Stimulated activated CD8-positive, alpha-beta memory T cell treated with anti-CD3 and anti-CD28 coated beads, Interleukin-15, amount 100 ng/mL, for 4 hours (primary cell): ENCODE measurements at regions not wholly inside any gene's neighbourhood (a gene's known extent, or its start where the extent isn't known, plus 50 kb on each side); places are given as distances from the start of the nearest gene placed in this dataset.

Experiments
- DNase-seq, 2 donors: peaks; one replicate each; pipeline ENCODE4 v3.0.0-alpha.2; 2020; ENCODE audit warnings: low read depth in 2 of 2

DNA sequence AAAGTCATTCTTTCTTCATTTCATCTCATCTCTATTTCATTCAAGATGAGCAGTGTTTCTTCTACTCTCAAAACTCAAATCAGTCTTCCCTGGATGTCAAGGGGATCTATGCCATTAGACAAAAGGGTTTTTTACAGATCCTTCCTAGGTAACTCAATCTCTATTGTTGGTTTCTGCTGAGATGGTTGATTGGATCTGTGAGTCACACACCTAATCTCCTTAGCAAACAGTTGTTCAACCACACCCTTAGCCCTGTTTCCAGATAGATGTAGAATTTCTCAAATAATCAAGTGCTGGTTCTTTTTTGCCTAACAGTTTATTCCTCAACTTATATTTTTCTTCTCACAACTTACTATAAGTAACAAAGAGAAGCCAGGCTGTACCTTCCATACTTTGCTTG, 200.5 kb downstream of the KDR start:
- DNase-seq: no peak

- no peak for DNase-seq
Measured at GRCh38 chr4:54915276-54915675, 210.1 kb downstream of the KDR start.

- DNase-seq: no peak
Measured at GRCh38 chr4:54914781-54915180, 210.6 kb downstream of the KDR start.

DNA sequence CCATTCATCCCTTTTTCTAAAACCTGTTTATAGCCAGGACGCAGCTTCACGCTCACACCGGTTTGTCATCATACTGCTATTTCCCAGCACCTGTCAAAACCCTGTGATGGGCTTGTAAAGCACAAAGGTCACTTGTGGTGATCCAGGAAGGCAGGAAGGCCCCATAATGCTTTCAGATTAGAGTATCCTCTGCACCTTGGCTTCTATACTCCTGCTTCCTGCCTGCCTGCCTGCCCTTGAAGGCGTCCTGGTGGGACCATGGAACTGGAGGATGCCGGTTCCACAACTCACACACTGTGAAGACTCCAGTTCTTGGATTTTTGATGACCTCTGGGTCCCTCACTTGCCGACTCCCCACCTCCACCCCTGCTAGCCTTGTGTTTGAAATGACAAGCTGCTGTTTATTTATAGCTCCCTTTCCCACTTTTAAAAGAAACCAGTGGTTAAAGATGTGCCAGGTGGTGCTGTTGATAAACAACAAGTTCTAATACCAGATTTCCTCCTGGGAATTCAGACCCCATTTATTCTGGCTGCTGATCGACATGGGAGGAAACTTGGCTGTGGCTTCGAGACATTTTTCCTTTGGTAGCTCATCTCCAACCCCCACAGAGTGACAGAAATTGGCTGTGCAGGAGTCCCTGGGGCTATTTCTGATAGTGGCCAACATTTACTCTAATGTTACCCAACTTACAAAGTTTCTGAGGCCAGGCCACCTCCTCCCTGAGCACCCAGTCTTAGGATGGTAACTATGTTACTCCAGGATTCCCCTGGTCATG, 211.5 kb downstream of the KDR start:
- DNase-seq: no peak

- DNase-seq: no peak
Measured at GRCh38 chr4:54912155-54912554, 213.2 kb downstream of the KDR start.

DNA sequence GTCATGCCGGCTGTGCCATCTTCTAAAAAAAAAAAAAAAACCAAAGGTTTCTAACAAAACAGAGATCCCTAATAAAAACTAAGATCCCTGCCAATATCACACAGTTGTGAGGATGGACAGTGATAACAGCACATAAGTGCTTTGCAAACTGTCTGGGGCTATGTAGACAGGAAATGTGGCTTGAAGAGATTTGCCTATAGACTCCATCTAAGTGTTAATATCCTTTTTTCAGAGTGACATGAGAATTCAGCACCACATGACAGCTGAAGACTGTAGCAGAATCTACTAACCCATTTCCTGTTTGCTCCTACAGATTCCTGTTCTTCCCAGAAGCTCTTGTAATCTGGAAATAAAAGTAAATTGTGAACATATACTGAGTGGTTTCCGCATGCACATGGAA, 215.4 kb downstream of the KDR start:
- DNase-seq: no peak

GRCh38 chr4:54908763-54909162, 216.6 kb downstream of the KDR start:
- no peak for DNase-seq

GRCh38 chr4:54904953-54905352, 220.4 kb downstream of the KDR start:
- no peak for DNase-seq

DNA sequence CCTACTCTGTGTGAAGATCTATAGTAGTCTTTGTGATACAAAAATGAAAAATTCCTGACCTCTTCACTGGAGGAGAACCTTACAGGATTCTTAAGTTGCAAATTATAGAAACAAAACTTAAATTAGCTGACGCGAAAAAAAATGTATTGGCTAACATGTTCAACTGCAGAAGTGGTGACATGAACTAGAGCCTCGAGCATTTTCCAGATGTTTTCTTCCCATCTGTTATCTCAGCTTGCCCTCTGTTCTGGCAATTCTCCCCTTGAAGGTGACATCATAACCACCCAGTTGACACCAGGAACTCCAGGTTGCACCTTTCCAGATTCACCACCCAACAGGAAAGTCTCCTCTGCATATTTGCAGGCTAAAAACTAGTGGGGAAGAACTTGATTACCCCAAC, 222.4 kb downstream of the KDR start:
- DNase-seq: no peak

GRCh38 chr4:54902271-54902670, 223.1 kb downstream of the KDR start:
- DNase-seq: no peak

GRCh38 chr4:54901202-54901601, 224.2 kb downstream of the KDR start:
- DNase-seq: no peak

DNA sequence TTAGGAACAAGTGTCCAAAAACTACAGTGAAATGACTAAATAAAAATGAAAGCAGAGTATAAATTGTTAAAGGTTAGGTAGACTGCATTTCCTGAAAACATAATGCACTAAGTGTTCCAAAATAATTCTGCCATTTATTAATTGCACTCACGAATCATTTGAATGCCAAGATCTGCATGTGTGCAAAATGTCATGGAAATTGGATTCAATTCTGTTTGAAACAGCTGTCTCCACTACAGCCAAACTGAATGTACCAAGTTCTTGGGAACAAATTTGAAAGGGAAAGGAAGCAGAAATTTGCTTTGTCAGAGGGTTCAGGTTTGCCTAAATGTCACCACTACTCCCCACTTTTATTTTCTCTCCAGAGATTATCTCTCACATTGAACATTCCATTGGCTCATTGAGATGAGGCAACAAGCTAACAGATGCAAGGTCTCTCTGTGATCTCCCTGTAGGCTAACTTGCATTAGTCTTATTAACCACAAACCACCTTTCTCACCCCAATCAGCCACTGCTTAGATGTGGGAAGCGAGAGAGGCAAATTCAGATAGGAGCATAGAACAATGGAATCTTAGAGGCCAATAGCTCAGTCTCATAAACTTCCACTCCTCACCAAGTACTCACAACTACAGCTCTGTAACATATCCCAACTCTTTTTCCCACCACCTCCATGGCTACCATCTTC, 226.6 kb downstream of the KDR start:
- DNase-seq: no peak

- DNase-seq: no peak
Measured at GRCh38 chr4:54898056-54898562, 227.3 kb downstream of the KDR start.

DNA sequence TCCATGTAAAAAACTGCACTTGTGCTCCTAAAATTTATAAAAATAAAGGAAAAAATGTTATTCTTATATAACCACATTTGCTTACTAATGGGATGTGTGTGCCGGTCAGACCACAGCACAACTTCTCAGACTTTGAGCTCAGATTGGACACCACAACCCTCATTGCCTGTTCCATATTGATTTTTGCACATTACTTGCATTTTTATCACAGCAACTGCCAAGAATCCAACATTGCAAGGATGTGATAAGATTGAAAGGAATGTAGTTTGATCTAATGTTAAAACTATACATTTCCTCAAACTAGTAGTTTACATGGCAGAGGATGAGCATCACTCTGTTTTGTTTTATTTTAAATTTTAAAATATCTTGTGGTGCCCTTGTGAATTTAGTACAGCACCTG, 227.8 kb downstream of the KDR start:
- no peak for DNase-seq

DNA sequence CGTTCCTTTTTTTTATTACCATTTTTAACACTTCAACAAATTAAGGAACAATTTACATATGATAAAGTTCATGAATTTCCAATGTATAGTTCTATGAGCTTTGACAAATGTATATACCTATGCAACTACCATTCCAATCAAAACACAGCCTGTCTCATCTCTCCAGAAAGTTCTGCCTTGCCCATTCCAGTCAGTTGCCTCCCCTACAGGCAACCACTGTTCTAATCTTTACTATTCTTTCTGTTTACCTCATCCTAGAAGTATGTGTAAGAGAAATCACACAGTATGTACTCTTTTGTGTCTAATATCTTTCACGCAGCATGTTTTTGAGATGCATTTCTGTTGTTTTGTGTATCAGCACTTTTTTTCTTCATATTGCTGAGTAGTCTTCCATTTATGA, 224.9 kb downstream of the KIT start:
- no peak for DNase-seq

DNA sequence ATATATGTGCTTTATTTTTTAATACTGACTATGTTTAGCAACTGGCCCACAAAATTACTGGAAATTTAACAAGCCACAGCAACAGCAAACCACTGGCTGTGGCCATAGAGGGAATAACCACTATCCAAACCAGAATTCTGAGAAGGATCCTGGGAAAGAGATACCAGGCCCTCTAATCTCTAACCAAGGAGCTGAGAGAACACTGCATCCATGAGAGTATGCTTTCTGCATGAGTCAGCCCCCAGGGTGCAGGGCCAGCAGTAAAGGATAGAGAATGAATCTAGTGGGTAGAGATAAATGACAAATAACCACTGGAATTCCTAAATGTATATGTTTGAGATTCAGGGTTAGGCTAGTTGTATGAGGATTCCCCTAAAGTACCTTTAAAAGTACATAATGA, 221.8 kb downstream of the KIT start:
- DNase-seq: no peak

DNA sequence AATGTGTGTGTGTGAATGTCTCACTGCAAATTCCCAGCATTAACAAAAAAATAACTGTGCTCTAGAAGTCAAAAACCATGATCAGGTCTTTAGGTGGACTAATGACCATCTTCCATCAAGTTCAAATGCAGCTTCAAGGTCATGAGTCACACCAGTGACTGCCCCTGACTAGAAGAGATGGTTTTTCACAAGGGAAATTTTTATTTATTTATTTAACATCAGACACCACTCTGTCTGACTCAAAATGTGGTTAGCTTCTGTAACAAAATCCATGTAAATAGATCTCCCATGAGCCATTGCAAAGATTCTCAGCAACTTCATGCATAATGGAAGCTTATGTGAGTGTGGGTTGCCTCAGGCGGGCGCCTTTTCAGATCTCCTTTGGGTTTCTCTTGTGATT, 219.2 kb downstream of the KIT start:
- DNase-seq: no peak

DNA sequence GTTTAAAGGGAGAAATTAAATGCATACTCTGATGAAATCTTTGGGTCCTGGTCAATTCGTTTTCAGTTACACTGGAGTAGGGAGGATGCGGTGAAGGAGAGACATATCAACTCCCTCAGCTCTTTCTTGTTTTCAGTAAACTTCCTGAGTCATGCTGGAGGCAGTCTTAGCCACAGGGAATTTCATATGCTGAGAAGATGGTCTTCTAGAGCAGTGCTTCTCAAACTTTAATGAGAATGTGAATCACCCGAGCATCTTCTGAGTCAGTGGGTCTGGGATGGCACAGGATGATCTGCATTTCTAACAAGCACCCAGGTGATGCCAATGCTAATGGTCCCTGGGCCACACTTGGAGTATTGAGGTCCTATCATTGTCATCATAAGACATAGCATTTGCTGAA, 214.5 kb downstream of the KIT start:
- DNase-seq: no peak

DNA sequence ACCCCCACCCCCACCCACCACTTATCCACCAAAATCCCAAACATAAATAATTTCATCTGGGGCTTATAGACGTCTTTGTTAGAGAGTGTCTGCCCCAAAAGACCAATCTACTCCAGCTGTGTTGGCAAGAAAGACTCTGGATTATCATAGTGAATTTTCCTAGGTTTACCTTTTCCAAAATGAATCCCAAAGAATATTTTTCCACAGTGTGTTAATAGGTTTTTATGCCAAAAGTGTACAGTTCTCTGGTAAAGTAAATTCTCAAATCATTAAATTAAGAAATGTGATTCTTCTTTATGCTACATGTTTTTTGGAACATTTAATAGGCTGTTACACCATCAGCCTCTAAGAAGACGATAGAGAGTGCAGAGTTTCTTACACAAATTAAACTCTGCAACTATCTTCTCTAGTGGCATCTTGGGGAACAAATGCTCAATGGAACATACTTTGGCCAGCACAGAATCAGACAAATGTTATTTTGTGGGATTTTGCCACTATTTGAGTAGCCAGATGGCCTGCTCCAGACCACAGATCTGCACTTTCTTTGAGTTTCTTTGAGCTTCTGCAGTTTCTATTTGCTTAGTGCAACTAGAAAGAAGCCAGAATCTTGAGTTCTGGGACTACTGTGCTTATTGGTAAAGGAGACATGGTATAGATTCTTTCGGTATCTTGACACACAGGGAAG, 206.0 kb downstream of the KIT start:
- no peak for DNase-seq

- DNase-seq: no peak
Measured at GRCh38 chr4:54861201-54861600, 203.4 kb downstream of the KIT start.

DNA sequence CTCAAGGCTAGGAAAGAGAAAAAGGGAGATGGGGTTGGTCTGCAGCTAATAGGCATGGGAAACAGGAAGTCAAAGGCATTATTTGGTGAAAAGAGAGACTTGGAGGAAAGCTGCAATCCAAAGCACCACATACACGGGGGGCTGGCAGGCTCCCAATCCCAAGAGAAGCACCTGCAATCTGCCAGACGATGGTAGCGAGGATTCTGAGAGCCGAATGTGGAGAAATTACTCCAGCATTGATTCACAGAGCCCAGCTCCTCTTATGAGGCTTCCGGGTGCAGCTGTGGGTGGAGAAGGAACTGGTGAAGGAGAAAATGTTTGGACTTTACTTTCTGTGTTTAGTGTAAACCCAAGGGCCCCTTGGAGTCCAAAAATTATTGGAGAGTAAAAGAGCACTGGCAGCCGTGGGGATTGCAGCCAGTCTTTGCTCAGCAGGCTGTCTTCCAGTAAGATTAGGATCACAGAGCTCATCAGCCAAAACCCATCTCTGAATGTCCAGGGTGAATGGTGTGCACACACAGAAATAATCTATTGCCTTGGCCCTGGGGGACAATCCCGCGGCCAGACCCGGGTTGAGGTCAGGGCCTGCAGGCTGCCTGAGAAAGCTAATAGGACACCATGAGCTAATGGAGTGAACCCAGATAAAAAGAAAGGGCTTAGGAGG, 197.6 kb downstream of the KIT start:
- no peak for DNase-seq

- DNase-seq: no peak
Measured at GRCh38 chr4:54852602-54853001, 194.8 kb downstream of the KIT start.
